ENCODE measurements at regions not wholly inside any gene's neighbourhood (a gene's known extent, or its start where the extent isn't known, plus 50 kb on each side); places are given as distances from the start of the nearest gene placed in this dataset.

- POLR2A ChIA-PET (ENCODE audit: low non-redundant PET): no interaction called here
- TF ChIP-seq CTCF (conservative IDR thresholded peaks at IDR 0.05; ENCODE audit: low read depth): no peak
- CTCF ChIA-PET: no interaction called here
- H3K27ac ChIP-seq: no peak overlapping the region
- DNase-seq (ENCODE audit: low spot score): no peak
Observed at GRCh38 chr1:238115852-238116251, 225.1 kb upstream of the ZP4 start.

DNA sequence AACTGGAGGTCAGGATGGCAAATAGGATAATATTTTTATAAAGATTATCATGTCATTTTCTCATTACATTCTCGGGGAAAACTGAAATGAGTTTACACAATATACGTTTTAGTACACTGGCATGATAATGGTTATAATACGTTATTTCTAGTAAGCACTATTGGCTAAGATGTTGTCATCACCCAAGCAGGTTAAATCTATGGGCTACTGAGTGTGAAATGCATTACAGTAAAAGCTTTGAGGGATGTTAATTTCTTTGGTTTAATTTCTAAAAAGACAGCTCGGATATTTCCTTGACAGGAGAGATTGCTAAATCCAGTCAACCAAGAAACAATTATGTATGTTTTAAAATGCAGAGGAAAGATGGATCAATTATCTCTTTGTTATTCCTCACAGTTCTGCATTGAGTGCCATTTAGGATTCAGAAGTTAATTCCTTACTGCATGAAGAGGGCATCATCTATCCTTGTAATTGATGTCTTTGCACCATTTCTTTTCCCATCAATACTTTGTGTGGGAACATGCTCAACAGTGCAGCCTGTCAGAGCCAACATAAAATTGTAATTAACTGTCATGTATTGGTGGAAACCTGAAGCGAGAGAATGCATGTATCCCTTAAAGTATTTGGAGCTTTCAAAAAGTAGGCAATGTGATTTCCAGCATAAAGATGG, 222.4 kb upstream of the ZP4 start:
- CTCF ChIA-PET: interaction anchor here (1.7 kb wide), 1 partner anchor 249 kb away, joined by 5 read pairs; no protein-coding TSS in a partner anchor
- no peak for DNase-seq (ENCODE audit: low spot score)
- TF ChIP-seq CTCF (conservative IDR thresholded peaks at IDR 0.05; ENCODE audit: low read depth): no peak

GRCh38 chr1:238111516-238111915, 220.8 kb upstream of the ZP4 start:
- no peak for TF ChIP-seq CTCF (conservative IDR thresholded peaks at IDR 0.05; ENCODE audit: low read depth)
- POLR2A ChIA-PET (ENCODE audit: low non-redundant PET): no interaction called here
- H3K27ac ChIP-seq: no peak overlapping the region
- CTCF ChIA-PET: interaction anchor here (0.7 to 1.7 kb wide), 2 partner anchors 247 to 383 kb away, joined by 3 to 5 read pairs; no protein-coding TSS in a partner anchor
- no peak for DNase-seq (ENCODE audit: low spot score)

More for the DNA sequence above, 222.4 kb upstream of the ZP4 start:
- no peak overlapping the region for H3K27ac ChIP-seq
- POLR2A ChIA-PET (ENCODE audit: low non-redundant PET): no interaction called here

DNA sequence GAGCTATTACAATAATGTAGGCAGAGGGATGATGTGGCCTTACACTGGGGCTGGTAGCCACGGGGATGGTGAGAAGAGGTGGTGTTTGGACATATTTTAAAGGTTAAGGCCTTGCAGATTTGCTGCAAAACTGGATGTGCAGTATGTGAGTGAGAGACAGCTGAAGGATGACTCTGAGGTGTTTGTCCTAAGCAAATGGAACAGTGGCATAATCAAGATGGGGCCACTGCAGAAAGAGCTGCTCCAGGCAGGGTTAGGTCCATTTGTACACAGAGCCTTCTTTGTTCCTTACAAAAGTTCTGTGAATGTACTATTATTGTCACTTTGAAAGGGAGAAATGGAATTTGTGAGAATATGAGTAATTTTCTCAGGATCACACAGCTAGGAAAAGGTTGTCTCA, 220.4 kb upstream of the ZP4 start:
- H3K27ac ChIP-seq: no peak overlapping the region
- ChIA-PET CTCF (interaction anchor here (0.7 kb wide), 1 partner anchor 383 kb away, joined by 3 read pairs; no protein-coding TSS in a partner anchor), POLR2A (ENCODE audit: low non-redundant PET) (no interaction called here)
- DNase-seq (ENCODE audit: low spot score): no peak
- no peak for TF ChIP-seq CTCF (conservative IDR thresholded peaks at IDR 0.05; ENCODE audit: low read depth)

GRCh38 chr1:238108417-238108816, 217.7 kb upstream of the ZP4 start:
- TF ChIP-seq CTCF (conservative IDR thresholded peaks at IDR 0.05; ENCODE audit: low read depth): no peak
- ChIA-PET CTCF (no interaction called here), POLR2A (ENCODE audit: low non-redundant PET) (no interaction called here)
- no peak overlapping the region for H3K27ac ChIP-seq
- no peak for DNase-seq (ENCODE audit: low spot score)

DNA sequence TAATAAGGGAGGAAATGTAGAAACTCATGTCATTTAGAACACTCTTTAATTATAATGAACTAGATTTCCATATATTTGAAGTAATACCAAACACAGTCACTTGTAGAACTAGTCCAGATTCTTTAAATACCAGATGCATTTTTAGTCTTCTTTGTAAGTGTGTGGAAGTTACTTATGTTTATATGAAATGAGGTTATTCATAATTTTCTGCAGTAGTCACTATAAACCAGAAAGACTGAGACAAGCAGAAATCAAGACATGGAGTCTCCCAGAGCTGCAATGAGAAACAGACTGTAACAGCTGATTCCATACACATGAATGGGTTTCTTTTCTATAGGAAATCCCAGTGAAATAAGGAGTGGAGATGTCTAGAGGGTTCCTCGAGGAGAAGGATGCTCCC, 216.6 kb upstream of the ZP4 start:
- ChIA-PET CTCF (interaction anchor here (0.6 kb wide), 1 partner anchor 256 kb away, joined by 3 read pairs; no protein-coding TSS in a partner anchor), POLR2A (ENCODE audit: low non-redundant PET) (no interaction called here)
- TF ChIP-seq CTCF (conservative IDR thresholded peaks at IDR 0.05; ENCODE audit: low read depth): no peak
- H3K27ac ChIP-seq: no peak overlapping the region
- no peak for DNase-seq (ENCODE audit: low spot score)

Data from RWPE1 (cell line).